Renal pelvis (tissue), 1 donor: ENCODE measurements at regions not wholly inside any gene's neighbourhood (a gene's known extent, or its start where the extent isn't known, plus 50 kb on each side); places are given as distances from the start of the nearest gene placed in this dataset.
"Not testable (repeated sequence)": the region's sequence is repeated elsewhere in the genome, so short reads cannot be mapped to it uniquely, and the experiment has no call there.

Source experiments
- DNase-seq: peaks from one replicate; pipeline ENCODE4 v3.0.0-alpha.2; 2013

GRCh38 chr14:43872222-43872621, 634.9 kb downstream of the FSCB start:
- no peak for DNase-seq

DNA sequence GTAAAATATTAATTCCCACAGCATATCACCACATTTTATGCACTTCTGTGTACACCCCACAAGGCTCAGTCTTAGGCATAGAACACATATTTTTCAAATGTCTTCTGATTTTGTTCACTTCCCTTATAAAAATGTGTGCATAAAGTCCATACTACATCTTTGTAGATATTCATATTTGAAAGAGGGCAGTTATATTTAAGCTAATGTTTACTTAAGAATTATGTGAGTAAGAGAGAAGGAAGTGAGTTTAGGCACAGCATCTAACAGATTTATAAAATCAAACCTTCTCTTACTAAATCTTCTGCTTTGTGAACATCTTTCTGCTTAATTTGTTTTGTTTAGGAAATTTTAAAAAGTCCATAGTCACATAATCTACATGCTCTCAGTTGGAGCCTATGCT, 648.1 kb downstream of the FSCB start:
- no peak for DNase-seq

- no peak for DNase-seq
Measured at GRCh38 chr14:43855556-43855955, 651.5 kb downstream of the FSCB start.

- DNase-seq, result no peak
Measured at GRCh38 chr14:43853541-43853940, 653.5 kb downstream of the FSCB start.

- no peak for DNase-seq
Measured at GRCh38 chr14:43803076-43803689, 703.9 kb downstream of the FSCB start.

DNA sequence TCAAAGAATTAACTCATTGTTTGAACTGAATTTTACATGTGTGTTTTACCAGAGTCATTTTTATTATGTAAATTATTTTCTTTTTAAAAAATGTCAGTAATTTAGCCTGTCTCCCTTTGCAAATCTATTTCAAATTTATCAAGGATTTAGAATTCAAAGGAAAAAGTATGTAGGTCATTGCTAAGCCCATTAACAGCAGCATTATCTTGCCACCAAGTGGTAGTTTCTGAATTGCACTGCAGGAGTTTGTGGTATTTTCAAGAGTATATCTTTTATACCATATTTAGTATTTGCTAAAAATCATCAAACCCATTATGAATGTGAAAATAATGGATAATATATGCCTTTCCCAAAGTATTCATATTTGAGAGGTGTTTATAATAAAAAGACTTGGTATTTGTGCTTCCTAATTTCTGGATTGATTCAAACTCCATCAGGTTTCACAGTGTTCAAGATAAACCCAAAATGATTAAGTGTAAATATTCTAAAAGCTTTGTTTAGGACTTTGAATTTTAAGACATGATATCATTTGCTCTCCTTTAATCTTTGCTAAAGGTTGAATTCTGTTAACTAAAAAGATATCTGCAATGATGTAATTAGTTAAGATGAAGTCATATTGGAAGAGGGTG, 711.4 kb downstream of the FSCB start:
- DNase-seq, result peak; percentile 8

- no peak for DNase-seq
Measured at GRCh38 chr14:43793579-43793978, 713.5 kb downstream of the FSCB start.

GRCh38 chr14:43792980-43793379, 714.1 kb downstream of the FSCB start:
- DNase-seq, result no peak

- DNase-seq, result no peak
Measured at GRCh38 chr14:43790681-43791080, 716.4 kb downstream of the FSCB start.

- no peak for DNase-seq
Measured at GRCh38 chr14:43789458-43789857, 717.6 kb downstream of the FSCB start.

DNA sequence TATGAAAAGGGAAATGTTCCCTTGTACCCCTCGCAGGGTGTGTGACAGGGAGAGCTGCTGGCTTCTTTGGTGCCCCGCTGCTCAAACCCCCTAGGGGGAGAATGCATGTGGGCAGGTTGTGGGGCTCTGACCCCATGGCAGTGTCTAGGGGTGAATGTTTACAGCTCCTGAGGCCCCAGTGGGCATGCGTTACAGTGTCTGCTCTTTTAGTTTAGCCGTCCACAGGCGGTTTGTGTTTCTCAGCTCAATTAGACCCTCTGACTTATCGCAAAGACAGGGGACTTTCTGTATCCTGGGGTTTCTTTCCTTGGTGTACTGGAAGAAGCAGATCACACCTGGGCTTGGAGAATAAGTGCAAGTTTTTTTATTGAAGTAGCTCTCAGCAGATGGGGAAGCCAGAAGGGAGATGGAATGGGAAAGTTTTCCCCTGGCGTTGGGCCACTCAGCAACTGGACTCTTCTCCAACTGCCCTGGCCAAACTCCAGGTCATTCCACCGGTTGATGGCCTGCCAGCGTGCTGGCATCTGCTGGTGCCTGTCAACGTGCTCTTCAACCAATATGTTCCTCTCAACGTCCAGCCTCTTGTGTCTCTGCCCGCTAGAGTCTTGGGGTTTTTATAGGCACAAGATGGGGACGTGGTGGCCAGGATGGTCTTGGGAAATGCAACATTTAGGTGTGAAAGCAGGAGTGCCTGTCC, 720.9 kb downstream of the FSCB start:
- no peak for DNase-seq

DNA sequence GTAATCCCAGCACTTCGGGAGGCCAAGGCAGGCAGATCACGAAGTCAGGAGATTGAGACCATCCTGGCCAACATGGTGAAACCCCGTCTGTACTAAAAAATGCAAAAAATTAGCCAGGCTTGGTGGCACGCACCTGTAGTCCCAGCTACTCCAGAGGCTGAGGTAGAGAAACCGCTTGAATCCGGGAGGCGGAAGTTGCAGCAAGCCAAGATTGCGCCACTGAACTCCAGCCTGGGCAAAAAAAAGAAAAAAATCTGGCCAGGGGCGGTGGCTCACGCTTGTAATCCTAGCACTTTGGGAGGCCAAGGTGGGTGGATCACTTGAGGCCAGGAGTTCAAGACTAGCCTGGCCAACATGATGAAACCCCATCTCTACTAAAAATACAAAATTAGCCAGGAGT, 722.7 kb downstream of the FSCB start:
- DNase-seq, result not testable (repeated sequence)

GRCh38 chr14:43778937-43779639, 728.0 kb downstream of the FSCB start:
- no peak for DNase-seq

- DNase-seq, result no peak
Measured at GRCh38 chr14:43778570-43778936, 728.5 kb downstream of the FSCB start.

DNA sequence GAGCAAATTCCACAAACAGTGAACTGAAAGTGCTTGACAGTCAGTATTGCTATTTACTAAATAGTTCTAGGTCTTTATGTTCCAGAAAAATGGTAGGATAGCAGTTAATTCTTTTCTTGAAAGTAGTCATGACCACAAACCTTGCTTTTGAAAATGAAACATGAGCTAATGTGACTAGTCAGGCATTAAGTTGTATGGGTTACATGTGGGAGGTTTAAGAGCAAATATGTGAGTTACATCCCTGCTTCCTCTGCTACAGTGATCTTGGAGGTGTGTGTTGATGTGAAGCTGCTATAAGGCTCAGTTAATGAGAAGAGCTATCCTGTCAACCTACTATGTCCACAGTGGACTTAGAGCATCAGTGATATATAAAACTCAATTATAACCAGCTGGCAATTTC, 741.6 kb downstream of the FSCB start:
- peak; percentile 14 for DNase-seq

GRCh38 chr14:43764433-43764832, 742.6 kb downstream of the FSCB start:
- no peak for DNase-seq

DNA sequence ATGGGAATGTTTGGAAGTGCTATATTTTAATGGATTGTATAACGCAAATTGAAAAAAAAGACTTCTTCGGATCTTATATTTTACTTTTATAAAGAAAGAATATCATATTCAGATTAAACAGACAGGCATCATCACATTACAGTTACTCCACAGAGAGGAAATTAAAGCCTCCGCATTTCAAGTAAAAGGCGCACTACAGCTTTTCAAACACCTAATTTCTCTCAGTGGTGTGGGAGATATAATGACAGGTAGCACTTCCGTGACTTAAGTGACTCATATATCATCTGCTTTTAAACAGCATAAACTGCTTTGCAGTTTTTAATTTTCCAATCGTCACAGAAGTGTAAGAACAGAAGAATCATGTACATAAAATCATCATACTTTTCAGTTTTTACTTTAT, 751.4 kb downstream of the FSCB start:
- DNase-seq, result no peak

DNA sequence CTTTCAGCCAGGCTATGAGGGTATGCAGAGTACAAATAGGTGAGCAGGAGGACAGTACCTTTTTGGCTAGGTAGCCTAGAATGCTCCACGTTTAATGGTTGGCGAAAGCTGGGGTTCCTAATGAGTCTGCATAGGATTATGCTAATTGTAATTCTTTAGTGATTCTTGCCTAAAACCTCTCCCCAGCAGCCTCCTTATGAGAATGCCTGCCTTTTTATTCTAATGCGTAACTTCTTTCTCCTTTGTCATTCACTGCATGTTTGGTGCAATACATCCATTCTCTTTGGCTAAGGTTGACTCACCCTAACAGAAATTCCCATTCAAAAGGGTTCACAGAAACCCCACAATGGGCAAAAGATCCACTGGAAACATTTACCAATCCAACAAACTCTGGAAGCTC, 752.2 kb downstream of the FSCB start:
- DNase-seq, result no peak

GRCh38 chr14:43745746-43746145, 761.3 kb downstream of the FSCB start:
- DNase-seq, result no peak

- peak; percentile 29 for DNase-seq
Measured at GRCh38 chr14:43735932-43736331, 771.2 kb downstream of the FSCB start.

DNA sequence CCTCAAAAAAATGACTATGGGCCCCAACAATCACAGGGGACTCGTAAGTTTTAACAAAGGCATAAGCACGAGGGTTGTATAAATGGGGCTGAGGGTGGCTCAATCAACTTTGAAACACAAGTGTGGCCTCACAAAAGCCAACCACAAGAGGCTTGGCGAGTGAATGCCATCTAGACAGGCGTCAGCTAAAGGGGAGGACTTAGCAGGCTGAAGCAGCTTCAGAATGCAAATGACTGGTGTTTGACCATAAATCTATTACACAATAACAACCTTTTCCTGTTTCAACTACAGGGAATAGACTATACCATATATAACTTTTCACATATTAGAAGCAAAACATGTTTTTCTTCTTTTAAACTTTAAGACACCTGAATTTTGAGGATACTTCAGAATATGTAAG, 777.9 kb downstream of the FSCB start:
- DNase-seq, result no peak

- no peak for DNase-seq
Measured at GRCh38 chr14:43706900-43707299, 800.2 kb downstream of the FSCB start.
